HL-60 (cell line): ENCODE measurements at regions not wholly inside any gene's neighbourhood (a gene's known extent, or its start where the extent isn't known, plus 50 kb on each side); places are given as distances from the start of the nearest gene placed in this dataset.

Experiments used
- DNase-seq, 2 experiments: peaks; one replicate each; pipeline ENCODE4 v3.0.0-alpha.2; 2010 to 2020; ENCODE audit warnings: low read depth in 1 of 2, low spot score in 1 of 2
- H3K27ac ChIP-seq: fragments of 250-450 bp; sonication (Bioruptor Pico); replicated peaks from 2 replicates; pipeline ENCODE4 v1.5.1; 2020; ENCODE audit warnings: mild to moderate bottlenecking, moderate library complexity
- H3K27me3 ChIP-seq: fragments of 250-450 bp; sonication (Bioruptor Pico); 2 replicates; pipeline ENCODE4 v1.5.1; 2021; ENCODE audit warnings: mild to moderate bottlenecking, moderate library complexity; ENCODE audit not compliant: insufficient read depth, poor library complexity, severe bottlenecking
- H3K4me3 ChIP-seq: replicated peaks from 2 replicates; pipeline ENCODE4 v1.5.1; 2011; ENCODE audit warnings: mild to moderate bottlenecking, control low read depth, low read length; ENCODE audit not compliant: insufficient read depth
- GABPA ChIP-seq: IDR thresholded peaks from 2 replicates; pipeline ENCODE4 v1.6.1; 2012; ENCODE audit warnings: low read depth
- POLR2AphosphoS5 ChIP-seq: IDR thresholded peaks from 2 replicates; pipeline ENCODE4 v1.6.1; 2012; ENCODE audit warnings: low read depth
- SPI1 ChIP-seq: IDR thresholded peaks from 2 replicates; pipeline ENCODE4 v1.6.1; 2012; ENCODE audit warnings: low read depth, mild to moderate bottlenecking, borderline replicate concordance
- TF ChIP-seq, protein P1 (sequence below): IDR thresholded peaks from 2 replicates; pipeline ENCODE4 v1.6.1; 2012; ENCODE audit warnings: low read depth; ENCODE audit not compliant: insufficient replicate concordance
- TF ChIP-seq, protein P2 (sequence below): IDR thresholded peaks from one replicate; pipeline ENCODE4 v1.5.1; 2011; ENCODE audit warnings: low read length, control low read depth, inconsistent platforms; ENCODE audit not compliant: insufficient read depth

DNA sequence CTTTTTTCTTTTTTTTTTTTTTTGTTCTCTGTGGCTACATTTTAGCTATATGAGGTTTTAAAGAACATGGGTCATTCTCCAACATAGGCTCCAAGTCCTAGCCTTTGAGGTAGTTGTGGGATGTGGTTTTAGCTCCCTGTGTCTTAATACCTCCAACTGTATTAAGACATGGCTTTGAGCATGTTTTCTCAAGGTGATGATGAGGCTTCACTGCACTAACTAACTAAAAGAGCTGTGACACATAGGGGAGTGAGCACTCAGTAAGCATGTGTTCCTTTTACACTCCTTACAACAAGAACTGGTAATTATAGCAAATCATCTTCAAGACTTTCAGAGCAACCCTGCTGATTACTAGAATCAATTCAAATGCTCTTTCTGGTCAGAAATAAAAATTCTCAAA lies 333.6 kb upstream of the CCNH start:
- no peak overlapping the region for H3K4me3 ChIP-seq
- no peak for DNase-seq
- no peak overlapping the region for H3K27ac ChIP-seq
- TF ChIP-seq GABPA, result no peak
- no peak for TF ChIP-seq SPI1
- H3K27me3 ChIP-seq, result no peaks in the 10 kb centered on the region

DNA sequence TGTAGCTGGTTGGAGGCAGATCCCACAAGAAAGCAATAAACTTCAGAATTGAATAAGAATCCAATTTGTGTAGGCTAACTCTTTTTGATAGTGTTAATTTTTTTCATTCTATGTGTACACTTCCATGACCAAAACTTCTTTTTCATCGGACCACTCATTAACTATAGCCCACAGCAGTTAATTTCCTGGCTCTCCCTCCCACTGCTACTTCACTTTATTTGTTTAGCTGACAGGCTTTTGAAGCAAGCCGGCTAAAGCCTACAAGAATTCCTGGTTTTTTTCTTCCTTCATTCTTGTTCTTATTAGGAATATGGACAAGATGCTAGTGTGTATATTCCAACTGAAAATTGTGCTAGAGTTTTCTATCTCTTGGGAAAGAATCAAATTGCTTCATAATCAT lies 329.2 kb upstream of the CCNH start:
- Histone ChIP-seq H3K27ac (no peak overlapping the region), H3K27me3 (no peaks in the 10 kb centered on the region), H3K4me3 (no peak overlapping the region)
- no peak for TF ChIP-seq SPI1
- TF ChIP-seq POLR2AphosphoS5, result no peak
- TF ChIP-seq, protein P1, sequence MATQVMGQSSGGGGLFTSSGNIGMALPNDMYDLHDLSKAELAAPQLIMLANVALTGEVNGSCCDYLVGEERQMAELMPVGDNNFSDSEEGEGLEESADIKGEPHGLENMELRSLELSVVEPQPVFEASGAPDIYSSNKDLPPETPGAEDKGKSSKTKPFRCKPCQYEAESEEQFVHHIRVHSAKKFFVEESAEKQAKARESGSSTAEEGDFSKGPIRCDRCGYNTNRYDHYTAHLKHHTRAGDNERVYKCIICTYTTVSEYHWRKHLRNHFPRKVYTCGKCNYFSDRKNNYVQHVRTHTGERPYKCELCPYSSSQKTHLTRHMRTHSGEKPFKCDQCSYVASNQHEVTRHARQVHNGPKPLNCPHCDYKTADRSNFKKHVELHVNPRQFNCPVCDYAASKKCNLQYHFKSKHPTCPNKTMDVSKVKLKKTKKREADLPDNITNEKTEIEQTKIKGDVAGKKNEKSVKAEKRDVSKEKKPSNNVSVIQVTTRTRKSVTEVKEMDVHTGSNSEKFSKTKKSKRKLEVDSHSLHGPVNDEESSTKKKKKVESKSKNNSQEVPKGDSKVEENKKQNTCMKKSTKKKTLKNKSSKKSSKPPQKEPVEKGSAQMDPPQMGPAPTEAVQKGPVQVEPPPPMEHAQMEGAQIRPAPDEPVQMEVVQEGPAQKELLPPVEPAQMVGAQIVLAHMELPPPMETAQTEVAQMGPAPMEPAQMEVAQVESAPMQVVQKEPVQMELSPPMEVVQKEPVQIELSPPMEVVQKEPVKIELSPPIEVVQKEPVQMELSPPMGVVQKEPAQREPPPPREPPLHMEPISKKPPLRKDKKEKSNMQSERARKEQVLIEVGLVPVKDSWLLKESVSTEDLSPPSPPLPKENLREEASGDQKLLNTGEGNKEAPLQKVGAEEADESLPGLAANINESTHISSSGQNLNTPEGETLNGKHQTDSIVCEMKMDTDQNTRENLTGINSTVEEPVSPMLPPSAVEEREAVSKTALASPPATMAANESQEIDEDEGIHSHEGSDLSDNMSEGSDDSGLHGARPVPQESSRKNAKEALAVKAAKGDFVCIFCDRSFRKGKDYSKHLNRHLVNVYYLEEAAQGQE, result no peak
- no peak for DNase-seq

DNA sequence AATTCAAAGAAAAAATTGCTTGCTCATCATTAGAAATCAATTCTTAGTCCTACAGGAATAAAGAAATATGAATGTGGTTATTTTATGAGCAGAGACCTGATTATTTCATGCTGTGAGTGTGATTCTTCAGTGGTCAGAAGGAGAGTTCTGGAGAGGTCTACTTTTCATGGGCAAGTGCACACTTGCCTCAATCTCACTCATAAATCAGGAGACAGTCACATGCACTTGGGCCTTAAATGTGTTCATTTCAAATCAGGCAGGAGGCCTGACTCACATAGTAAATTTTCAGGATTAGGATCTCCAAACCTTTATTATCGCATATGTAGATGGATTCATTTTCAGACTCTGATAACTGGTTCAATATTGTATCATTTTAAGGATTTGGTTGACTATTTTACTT lies 323.2 kb upstream of the CCNH start:
- TF ChIP-seq GABPA (no peak), SPI1 (no peak), POLR2AphosphoS5 (no peak)
- TF ChIP-seq, protein P2, sequence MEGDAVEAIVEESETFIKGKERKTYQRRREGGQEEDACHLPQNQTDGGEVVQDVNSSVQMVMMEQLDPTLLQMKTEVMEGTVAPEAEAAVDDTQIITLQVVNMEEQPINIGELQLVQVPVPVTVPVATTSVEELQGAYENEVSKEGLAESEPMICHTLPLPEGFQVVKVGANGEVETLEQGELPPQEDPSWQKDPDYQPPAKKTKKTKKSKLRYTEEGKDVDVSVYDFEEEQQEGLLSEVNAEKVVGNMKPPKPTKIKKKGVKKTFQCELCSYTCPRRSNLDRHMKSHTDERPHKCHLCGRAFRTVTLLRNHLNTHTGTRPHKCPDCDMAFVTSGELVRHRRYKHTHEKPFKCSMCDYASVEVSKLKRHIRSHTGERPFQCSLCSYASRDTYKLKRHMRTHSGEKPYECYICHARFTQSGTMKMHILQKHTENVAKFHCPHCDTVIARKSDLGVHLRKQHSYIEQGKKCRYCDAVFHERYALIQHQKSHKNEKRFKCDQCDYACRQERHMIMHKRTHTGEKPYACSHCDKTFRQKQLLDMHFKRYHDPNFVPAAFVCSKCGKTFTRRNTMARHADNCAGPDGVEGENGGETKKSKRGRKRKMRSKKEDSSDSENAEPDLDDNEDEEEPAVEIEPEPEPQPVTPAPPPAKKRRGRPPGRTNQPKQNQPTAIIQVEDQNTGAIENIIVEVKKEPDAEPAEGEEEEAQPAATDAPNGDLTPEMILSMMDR, result no peak
- TF ChIP-seq, protein P1, result no peak
- Histone ChIP-seq H3K4me3 (no peak overlapping the region), H3K27ac (no peak overlapping the region), H3K27me3 (no peaks in the 10 kb centered on the region)
- no peak for DNase-seq

DNA sequence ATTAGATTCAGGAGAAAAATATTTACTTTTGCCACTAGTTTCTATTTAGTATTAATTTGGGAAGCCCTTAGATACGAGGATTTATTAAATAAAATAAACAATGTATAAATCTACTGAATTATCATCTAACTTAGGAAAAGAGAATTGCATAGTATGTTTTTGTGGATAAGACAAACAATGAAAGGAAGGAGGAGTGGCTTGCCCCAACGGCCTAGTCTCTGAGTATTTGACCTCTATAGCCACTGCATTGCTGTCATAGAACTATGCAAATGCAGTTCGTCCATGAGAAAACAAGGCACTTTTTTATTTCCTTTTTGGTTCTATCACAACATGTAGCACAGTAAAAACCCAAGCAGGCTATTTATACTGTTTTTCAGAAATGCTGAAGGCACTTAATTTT lies 321.2 kb upstream of the CCNH start:
- H3K4me3 ChIP-seq, result no peak overlapping the region
- H3K27me3 ChIP-seq, result no peaks in the 10 kb centered on the region
- DNase-seq, result no peak
- H3K27ac ChIP-seq, result no peak overlapping the region
- TF ChIP-seq, protein P2, result no peak
- TF ChIP-seq POLR2AphosphoS5 (no peak), SPI1 (no peak), GABPA (no peak)
- TF ChIP-seq, protein P1, result no peak
